Body of pancreas (tissue), 4 donors: ENCODE measurements at regions not wholly inside any gene's neighbourhood (a gene's known extent, or its start where the extent isn't known, plus 50 kb on each side); places are given as distances from the start of the nearest gene placed in this dataset.

ENCODE experiments used
- POLR2A ChIP-seq, 3 donors: fragments of 450-650 bp; IDR thresholded peaks; one replicate each; pipeline ENCODE4 v1.6.1; 2016; ENCODE audit warnings: antibody characterized with exemption in 3 of 3, mild to moderate bottlenecking in 2 of 3
- TF ChIP-seq, protein P1 (sequence below), 7 experiments: fragments of 450-650 bp in 4 of 7; fragments of 200-600 bp in 3 of 7; sonication (generic) in 3 of 7; IDR thresholded peaks; one replicate each; pipeline ENCODE4 v1.5.1; 2016 to 2019; ENCODE audit warnings: antibody characterized with exemption in 7 of 7

DNA sequence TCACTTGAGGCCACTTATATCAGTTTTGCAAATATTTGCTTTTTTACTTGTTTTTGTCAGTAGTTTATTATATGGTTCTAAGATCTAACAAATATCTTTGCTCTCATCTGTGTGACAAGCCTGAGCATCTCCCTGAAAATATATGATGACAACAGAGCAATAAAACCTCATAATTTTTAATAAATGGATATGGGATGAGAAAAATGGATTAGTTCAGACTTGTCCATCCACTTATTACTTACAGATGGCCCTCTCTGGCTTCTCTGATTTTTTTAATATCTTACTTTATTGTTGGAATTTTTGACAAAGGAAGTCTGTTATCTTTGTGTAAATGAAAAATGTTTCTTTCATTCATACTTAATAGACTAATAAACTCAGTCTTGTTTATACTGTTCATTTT, 491.4 kb upstream of the RAG2 start:
- no peak for TF ChIP-seq POLR2A (IDR thresholded peaks at IDR 0.05)
- TF ChIP-seq, protein P1, sequence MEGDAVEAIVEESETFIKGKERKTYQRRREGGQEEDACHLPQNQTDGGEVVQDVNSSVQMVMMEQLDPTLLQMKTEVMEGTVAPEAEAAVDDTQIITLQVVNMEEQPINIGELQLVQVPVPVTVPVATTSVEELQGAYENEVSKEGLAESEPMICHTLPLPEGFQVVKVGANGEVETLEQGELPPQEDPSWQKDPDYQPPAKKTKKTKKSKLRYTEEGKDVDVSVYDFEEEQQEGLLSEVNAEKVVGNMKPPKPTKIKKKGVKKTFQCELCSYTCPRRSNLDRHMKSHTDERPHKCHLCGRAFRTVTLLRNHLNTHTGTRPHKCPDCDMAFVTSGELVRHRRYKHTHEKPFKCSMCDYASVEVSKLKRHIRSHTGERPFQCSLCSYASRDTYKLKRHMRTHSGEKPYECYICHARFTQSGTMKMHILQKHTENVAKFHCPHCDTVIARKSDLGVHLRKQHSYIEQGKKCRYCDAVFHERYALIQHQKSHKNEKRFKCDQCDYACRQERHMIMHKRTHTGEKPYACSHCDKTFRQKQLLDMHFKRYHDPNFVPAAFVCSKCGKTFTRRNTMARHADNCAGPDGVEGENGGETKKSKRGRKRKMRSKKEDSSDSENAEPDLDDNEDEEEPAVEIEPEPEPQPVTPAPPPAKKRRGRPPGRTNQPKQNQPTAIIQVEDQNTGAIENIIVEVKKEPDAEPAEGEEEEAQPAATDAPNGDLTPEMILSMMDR (IDR thresholded peaks at IDR 0.05), result no peak
